ENCODE measurements at regions not wholly inside any gene's neighbourhood (a gene's known extent, or its start where the extent isn't known, plus 50 kb on each side); places are given as distances from the start of the nearest gene placed in this dataset.

GRCh38 chr12:102735104-102735503 lies 181.9 kb downstream of the PAH start:
- DNase-seq = no peak
- intact Hi-C loops (cut with DNase I) = loop anchor here (10.0 kb wide), 1 partner anchor 640 kb away; no protein-coding TSS in a partner anchor

- intact Hi-C loops (cut with DNase I) = loop anchor here (10.0 kb wide), 1 partner anchor 636 kb away; no protein-coding TSS in a partner anchor
- DNase-seq = no peak
These were observed 186.0 kb downstream of the PAH start for GRCh38 chr12:102730996-102731395.

- no peak for DNase-seq
- intact Hi-C loops (cut with DNase I) = no loop called here
These were observed 188.4 kb downstream of the PAH start for GRCh38 chr12:102728506-102729242.

- DNase-seq = no peak
- intact Hi-C loops (cut with DNase I) = no loop called here
These were observed 190.4 kb downstream of the PAH start for GRCh38 chr12:102726686-102727085.

- DNase-seq = no peak
- intact Hi-C loops (cut with DNase I) = no loop called here
These were observed 194.9 kb downstream of the PAH start for GRCh38 chr12:102722147-102722546.

GRCh38 chr12:102708108-102708507 lies 208.9 kb downstream of the PAH start:
- intact Hi-C loops (cut with DNase I) = no loop called here
- DNase-seq = no peak

- intact Hi-C loops (cut with DNase I) = no loop called here
- peak in 3 of 10 donors; percentile 8 to 39 (median 34) for DNase-seq
These were observed 214.5 kb downstream of the PAH start for GRCh38 chr12:102702447-102703114.

GRCh38 chr12:102696045-102696444 lies 215.7 kb upstream of the IGF1 start:
- DNase-seq = no peak
- intact Hi-C loops (cut with DNase I) = no loop called here

- intact Hi-C loops (cut with DNase I) = no loop called here
- DNase-seq = no peak
These were observed 214.5 kb upstream of the IGF1 start for GRCh38 chr12:102694903-102695302.

GRCh38 chr12:102691773-102692555 lies 211.6 kb upstream of the IGF1 start:
- intact Hi-C loops (cut with DNase I) = no loop called here
- no peak for DNase-seq

- intact Hi-C loops (cut with DNase I) = no loop called here
- DNase-seq = no peak
These were observed 209.9 kb upstream of the IGF1 start for GRCh38 chr12:102690253-102690652.

GRCh38 chr12:102689701-102690100 lies 209.3 kb upstream of the IGF1 start:
- intact Hi-C loops (cut with DNase I) = no loop called here
- DNase-seq = no peak

GRCh38 chr12:102687523-102687922 lies 207.2 kb upstream of the IGF1 start:
- intact Hi-C loops (cut with DNase I) = no loop called here

GRCh38 chr12:102685841-102686240 lies 205.5 kb upstream of the IGF1 start:
- DNase-seq = no peak
- intact Hi-C loops (cut with DNase I) = no loop called here

More at GRCh38 chr12:102687523-102687922, 207.2 kb upstream of the IGF1 start:
- DNase-seq = no peak

GRCh38 chr12:102685172-102685571 lies 204.8 kb upstream of the IGF1 start:
- intact Hi-C loops (cut with DNase I) = no loop called here
- no peak for DNase-seq

- DNase-seq = no peak
- intact Hi-C loops (cut with DNase I) = no loop called here
These were observed 202.3 kb upstream of the IGF1 start for GRCh38 chr12:102682366-102683289.

- no peak for DNase-seq
- intact Hi-C loops (cut with DNase I) = no loop called here
These were observed 201.4 kb upstream of the IGF1 start for GRCh38 chr12:102681747-102682146.

- intact Hi-C loops (cut with DNase I) = no loop called here
- DNase-seq = no peak
These were observed 200.9 kb upstream of the IGF1 start for GRCh38 chr12:102681309-102681708.

GRCh38 chr12:102680304-102680703 lies 199.9 kb upstream of the IGF1 start:
- DNase-seq = no peak
- intact Hi-C loops (cut with DNase I) = no loop called here

- no peak for DNase-seq
- intact Hi-C loops (cut with DNase I) = no loop called here
These were observed 196.4 kb upstream of the IGF1 start for GRCh38 chr12:102676812-102677211.

Data from posterior cingulate gyrus (tissue), 11 donors.